ENCODE measurements at regions not wholly inside any gene's neighbourhood (a gene's known extent, or its start where the extent isn't known, plus 50 kb on each side); places are given as distances from the start of the nearest gene placed in this dataset.
A peak's percentile ranks its signal among the peaks of the same experiment; 100 is the strongest.

DNA sequence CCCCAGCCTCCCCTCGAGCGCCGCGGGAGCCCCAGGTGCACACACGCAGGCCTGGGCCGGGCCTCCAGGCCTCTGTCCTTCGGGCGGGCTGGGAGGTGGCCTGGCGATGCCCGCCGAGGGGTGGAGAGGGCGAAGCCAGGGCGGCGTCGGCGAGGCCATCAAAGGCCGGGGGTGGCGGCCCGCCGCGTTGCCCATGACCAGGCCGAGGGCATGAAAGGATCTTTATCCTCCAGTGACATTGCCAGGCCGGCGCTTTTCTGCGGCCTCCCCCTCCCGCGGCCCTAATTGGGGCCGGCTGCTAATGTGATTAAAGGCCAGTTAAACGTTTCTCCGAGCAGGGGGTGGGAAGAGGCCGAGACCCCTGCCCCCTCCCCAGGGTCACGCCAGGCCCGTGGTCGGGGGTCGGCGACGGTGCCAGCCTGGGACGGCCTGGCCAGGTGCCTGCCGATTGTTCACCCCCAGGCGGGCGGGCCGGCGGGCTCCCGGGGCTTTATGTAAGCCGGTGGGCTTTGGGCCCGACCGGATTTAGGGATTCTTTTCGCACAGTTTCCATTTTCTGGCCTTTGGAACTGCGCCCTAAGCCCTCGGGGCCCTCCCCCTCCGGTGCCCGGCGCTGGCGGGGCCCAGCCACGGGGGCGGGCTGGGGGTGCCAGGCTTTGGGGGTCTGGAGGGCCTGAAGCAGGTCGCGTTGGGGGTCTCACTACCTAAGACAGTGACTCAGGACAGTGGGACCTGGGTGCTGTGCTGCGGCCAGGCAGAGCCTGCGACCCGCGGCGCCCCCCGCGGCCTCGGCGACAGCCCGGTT lies 103.2 kb upstream of the DIO3 start:
- H3K27ac ChIP-seq (ENCODE audit: low read depth, low read length, poor library complexity, severe bottlenecking), result no peak overlapping the region
- CTCF ChIA-PET, result no interaction called here
- H3K27me3 ChIP-seq (replicated peaks; ENCODE audit: insufficient read depth, low read depth, low read length, poor library complexity), result peaks cover 78% of the 10 kb centered on the region
- peak; percentile 79 for TF ChIP-seq EZH2 (IDR thresholded peaks at IDR 0.05; ENCODE audit: borderline replicate concordance, low read depth, low read length, poor library complexity, severe bottlenecking)
- TF ChIP-seq, protein P1, sequence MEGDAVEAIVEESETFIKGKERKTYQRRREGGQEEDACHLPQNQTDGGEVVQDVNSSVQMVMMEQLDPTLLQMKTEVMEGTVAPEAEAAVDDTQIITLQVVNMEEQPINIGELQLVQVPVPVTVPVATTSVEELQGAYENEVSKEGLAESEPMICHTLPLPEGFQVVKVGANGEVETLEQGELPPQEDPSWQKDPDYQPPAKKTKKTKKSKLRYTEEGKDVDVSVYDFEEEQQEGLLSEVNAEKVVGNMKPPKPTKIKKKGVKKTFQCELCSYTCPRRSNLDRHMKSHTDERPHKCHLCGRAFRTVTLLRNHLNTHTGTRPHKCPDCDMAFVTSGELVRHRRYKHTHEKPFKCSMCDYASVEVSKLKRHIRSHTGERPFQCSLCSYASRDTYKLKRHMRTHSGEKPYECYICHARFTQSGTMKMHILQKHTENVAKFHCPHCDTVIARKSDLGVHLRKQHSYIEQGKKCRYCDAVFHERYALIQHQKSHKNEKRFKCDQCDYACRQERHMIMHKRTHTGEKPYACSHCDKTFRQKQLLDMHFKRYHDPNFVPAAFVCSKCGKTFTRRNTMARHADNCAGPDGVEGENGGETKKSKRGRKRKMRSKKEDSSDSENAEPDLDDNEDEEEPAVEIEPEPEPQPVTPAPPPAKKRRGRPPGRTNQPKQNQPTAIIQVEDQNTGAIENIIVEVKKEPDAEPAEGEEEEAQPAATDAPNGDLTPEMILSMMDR (conservative IDR thresholded peaks at IDR 0.05; ENCODE audit: low read depth, low read length), result no peak
- H3K36me3 ChIP-seq (ENCODE audit: insufficient read depth, low read length, poor library complexity, severe bottlenecking), result no peaks in the 10 kb centered on the region
- H3K4me3 ChIP-seq (ENCODE audit: low read depth, low read length, poor library complexity, severe bottlenecking), result peak overlapping the region; percentile 15
- intact Hi-C loops (cut with micrococcal nuclease; ENCODE audit: unreplicated experiment), result no loop called here
- POLR2A ChIA-PET (ENCODE audit: low non-redundant PET), result no interaction called here
- no peaks in the 10 kb centered on the region for H3K9me3 ChIP-seq (ENCODE audit: low read depth, low read length, poor library complexity, severe bottlenecking)
- H3K4me1 ChIP-seq (ENCODE audit: insufficient read depth, low read length, poor library complexity, severe bottlenecking), result no peaks in the 10 kb centered on the region
- BruUV-seq (replicated peaks), result no TSS peak
- no peak for DNase-seq (ENCODE audit: low spot score)

DNA sequence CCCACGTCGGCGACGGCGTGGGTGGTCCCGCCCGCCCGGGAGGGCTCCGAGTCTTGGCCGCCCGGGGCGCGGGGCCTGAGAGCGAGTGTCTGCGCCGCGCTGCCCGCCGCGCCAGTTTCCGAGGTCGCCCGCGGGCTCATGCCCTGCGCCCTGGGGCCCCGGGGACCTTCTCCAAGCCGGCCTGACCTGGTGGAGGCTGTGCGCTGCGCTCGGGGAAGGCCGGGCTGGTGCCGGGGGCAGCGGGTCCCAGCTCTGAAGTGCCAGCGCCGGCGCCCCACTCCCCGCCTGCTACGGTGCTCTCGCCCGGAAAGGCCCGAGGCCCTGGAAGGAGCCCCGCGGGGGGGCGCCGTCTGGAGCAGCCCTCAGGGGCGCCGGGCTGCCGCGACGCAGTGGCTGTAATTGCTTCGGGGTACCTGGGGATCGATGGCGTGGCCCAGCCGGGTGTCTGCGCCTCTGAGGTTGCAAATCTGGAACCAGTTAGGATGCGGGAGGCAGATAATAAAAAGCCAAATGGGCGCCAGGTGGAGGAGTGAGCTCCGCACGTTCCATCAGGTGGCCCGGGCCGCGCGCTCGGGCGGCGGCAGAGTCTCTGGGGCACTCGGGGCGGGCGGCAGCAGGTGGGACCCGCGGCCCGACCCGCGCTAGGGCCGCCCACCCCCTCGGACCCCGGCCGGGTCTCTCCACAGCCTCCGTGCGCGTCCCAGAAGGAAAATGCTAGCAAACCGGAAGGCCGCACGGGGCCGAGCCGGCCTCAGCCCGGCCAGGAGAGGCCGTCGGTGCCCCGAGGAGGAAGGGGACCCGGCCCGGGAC lies 102.3 kb upstream of the DIO3 start:
- Histone ChIP-seq H3K4me1 (ENCODE audit: insufficient read depth, low read length, poor library complexity, severe bottlenecking) (no peaks in the 10 kb centered on the region), H3K36me3 (ENCODE audit: insufficient read depth, low read length, poor library complexity, severe bottlenecking) (no peaks in the 10 kb centered on the region), H3K27ac (ENCODE audit: low read depth, low read length, poor library complexity, severe bottlenecking) (no peak overlapping the region), H3K9me3 (ENCODE audit: low read depth, low read length, poor library complexity, severe bottlenecking) (no peaks in the 10 kb centered on the region), H3K4me3 (ENCODE audit: low read depth, low read length, poor library complexity, severe bottlenecking) (peak overlapping the region; percentile 15), H3K27me3 (replicated peaks; ENCODE audit: insufficient read depth, low read depth, low read length, poor library complexity) (peaks cover 72% of the 10 kb centered on the region)
- ChIA-PET POLR2A (ENCODE audit: low non-redundant PET) (no interaction called here), CTCF (no interaction called here)
- no TSS peak for BruUV-seq (replicated peaks)
- intact Hi-C loops (cut with micrococcal nuclease; ENCODE audit: unreplicated experiment), result no loop called here
- peak; percentile 19 for DNase-seq (ENCODE audit: low spot score)
- TF ChIP-seq, protein P1 (conservative IDR thresholded peaks at IDR 0.05; ENCODE audit: low read depth, low read length), result no peak
- TF ChIP-seq EZH2 (IDR thresholded peaks at IDR 0.05; ENCODE audit: borderline replicate concordance, low read depth, low read length, poor library complexity, severe bottlenecking), result peak; percentile 87

DNA sequence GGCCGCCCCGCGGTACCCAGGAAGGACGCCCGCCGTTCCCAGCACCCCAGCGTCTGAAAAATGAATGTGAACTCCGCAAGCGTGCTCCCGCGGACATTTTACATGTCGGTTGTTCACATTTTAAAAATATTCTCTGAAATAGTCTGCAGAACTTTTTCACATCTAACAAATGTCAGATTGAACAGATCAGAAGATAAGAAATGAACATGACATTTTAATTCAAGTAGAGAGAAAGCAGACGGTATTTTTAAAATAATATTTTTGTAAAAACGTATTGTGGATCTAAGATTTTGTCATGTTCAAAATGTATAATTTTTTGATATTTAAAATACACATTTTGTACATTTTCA lies 101.8 kb upstream of the DIO3 start:
- CTCF ChIA-PET, result no interaction called here
- Histone ChIP-seq H3K4me1 (ENCODE audit: insufficient read depth, low read length, poor library complexity, severe bottlenecking) (no peaks in the 10 kb centered on the region), H3K9me3 (ENCODE audit: low read depth, low read length, poor library complexity, severe bottlenecking) (no peaks in the 10 kb centered on the region), H3K27me3 (replicated peaks; ENCODE audit: insufficient read depth, low read depth, low read length, poor library complexity) (peaks cover 67% of the 10 kb centered on the region), H3K36me3 (ENCODE audit: insufficient read depth, low read length, poor library complexity, severe bottlenecking) (no peaks in the 10 kb centered on the region), H3K27ac (ENCODE audit: low read depth, low read length, poor library complexity, severe bottlenecking) (no peak overlapping the region), H3K4me3 (ENCODE audit: low read depth, low read length, poor library complexity, severe bottlenecking) (no peak overlapping the region)
- no peak for TF ChIP-seq EZH2 (IDR thresholded peaks at IDR 0.05; ENCODE audit: borderline replicate concordance, low read depth, low read length, poor library complexity, severe bottlenecking)
- TF ChIP-seq, protein P1 (conservative IDR thresholded peaks at IDR 0.05; ENCODE audit: low read depth, low read length), result no peak
- POLR2A ChIA-PET (ENCODE audit: low non-redundant PET), result no interaction called here
- DNase-seq (ENCODE audit: low spot score), result no peak
- intact Hi-C loops (cut with micrococcal nuclease; ENCODE audit: unreplicated experiment), result no loop called here
- no TSS peak for BruUV-seq (replicated peaks)

Measured in A673 (cell line).